NT2/D1 (cell line): ENCODE measurements at regions not wholly inside any gene's neighbourhood (a gene's known extent, or its start where the extent isn't known, plus 50 kb on each side); places are given as distances from the start of the nearest gene placed in this dataset.

Experiments used
- SUZ12 ChIP-seq: IDR thresholded peaks from 2 replicates; pipeline ENCODE4 v1.6.1; 2011; ENCODE audit not compliant: insufficient read length, insufficient read depth; ENCODE audit errors: extremely low read depth
- YY1 ChIP-seq: IDR thresholded peaks from 2 replicates; pipeline ENCODE4 v1.6.1; 2011; ENCODE audit not compliant: insufficient read length, insufficient read depth
- ZNF274 ChIP-seq: IDR thresholded peaks from 2 replicates; pipeline ENCODE4 v1.6.1; 2011; ENCODE audit warnings: mild to moderate bottlenecking, low read depth, low read length

DNA sequence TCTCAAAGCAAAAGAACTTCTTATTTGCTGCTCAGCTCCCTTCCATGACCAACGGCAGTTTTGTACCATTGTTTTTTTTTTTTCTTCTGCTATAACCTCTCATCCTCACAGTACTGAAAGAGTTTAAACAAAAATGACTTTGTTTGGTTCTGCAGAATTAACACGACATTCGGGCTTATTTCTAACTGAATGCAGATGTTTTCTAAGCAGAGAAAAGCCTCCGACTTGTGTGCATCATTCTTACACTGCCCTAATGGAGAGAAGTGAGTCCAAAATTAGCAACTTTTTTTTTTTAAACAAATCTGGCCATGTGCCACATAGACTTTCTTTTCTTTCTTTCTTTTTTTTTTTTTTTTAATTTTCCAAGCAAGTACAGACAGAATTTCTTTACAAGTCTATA lies 382.7 kb downstream of the HDGFL1 start:
- no peak for TF ChIP-seq ZNF274
- TF ChIP-seq YY1 = no peak
- no peak for TF ChIP-seq SUZ12
